Prostate gland (tissue), 2 donors: ENCODE measurements at regions not wholly inside any gene's neighbourhood (a gene's known extent, or its start where the extent isn't known, plus 50 kb on each side); places are given as distances from the start of the nearest gene placed in this dataset.

Experiments
- DNase-seq: peaks from one replicate; pipeline ENCODE4 v3.0.0-alpha.2; 2019; ENCODE audit warnings: low spot score
- H3K27ac ChIP-seq, 2 donors: fragments of 200-600 bp; sonication (generic); 2 replicates each; pipeline ENCODE4 v1.5.1; 2017 to 2019
- H3K27me3 ChIP-seq: fragments of 200-600 bp; sonication (generic); replicated peaks from 2 replicates; pipeline ENCODE4 v1.5.1; 2019; ENCODE audit not compliant: insufficient read depth
- H3K36me3 ChIP-seq, 2 donors: fragments of 200-600 bp; sonication (generic); 1 replicate in 1 of 2; 2 replicates in 1 of 2; pipeline versions ENCODE4 v1.5.1 to v1.8.1; 2017 to 2019
- H3K4me1 ChIP-seq: fragments of 200-600 bp; sonication (generic); replicated peaks from 2 replicates; pipeline ENCODE4 v1.5.1; 2019
- H3K4me3 ChIP-seq, 2 donors: fragments of 200-600 bp; sonication (generic); 2 replicates each; pipeline ENCODE4 v1.5.1; 2017 to 2019
- H3K9me3 ChIP-seq: fragments of 200-600 bp; sonication (generic); 2 replicates; pipeline ENCODE4 v1.5.1; 2017
- POLR2A ChIP-seq: fragments of 450-650 bp; IDR thresholded peaks from one replicate; pipeline ENCODE4 v1.6.1; 2016; ENCODE audit warnings: antibody characterized with exemption, mild to moderate bottlenecking
- POLR2AphosphoS5 ChIP-seq: sonication (generic); formaldehyde crosslinking; IDR thresholded peaks from one replicate; pipeline ENCODE4 v1.6.1; 2017; ENCODE audit warnings: antibody characterized with exemption
- WGBS: methylation state at CpG from one replicate; pipeline ENCODE4 v1.1.5; 2018; 5-methylcytosine and 5-hydroxymethylcytosine counted together
- intact Hi-C: fragments of 100-400 bp; cut with DNase I; formaldehyde crosslinking; loops from one replicate; pipeline ENCODE4 v1.14.2; 2022
- TF ChIP-seq, protein P1 (sequence below), 4 experiments: fragments of 200-600 bp in 2 of 4; fragments of 450-650 bp in 2 of 4; sonication (generic) in 2 of 4; IDR thresholded peaks; 1 replicate in 3 of 4; 2 replicates in 1 of 4; pipeline ENCODE4 v1.5.1; 2016 to 2019; ENCODE audit warnings: antibody characterized with exemption in 4 of 4, mild to moderate bottlenecking in 2 of 4, moderate library complexity in 2 of 4

DNA sequence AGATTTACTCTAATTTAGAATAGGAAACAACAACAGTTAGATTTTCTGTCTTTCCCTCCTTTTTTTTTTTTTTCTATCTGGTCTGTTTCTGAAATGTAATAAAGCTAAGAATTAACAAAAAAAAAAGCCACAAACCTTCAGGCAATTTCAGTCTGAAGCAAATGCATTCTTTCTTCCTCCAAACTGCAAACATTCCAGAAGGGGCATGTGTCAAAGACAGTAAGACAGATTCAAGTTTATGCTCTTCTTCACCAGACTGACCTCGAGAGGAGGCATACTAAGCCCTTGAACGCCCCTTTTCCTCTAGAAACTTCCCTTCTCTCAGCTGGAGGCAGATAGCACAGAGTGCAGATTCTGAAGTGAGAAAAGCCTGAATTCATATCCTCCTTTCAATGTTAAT, 654.6 kb upstream of the LMCD1 start:
- H3K36me3 ChIP-seq = no peaks in the 10 kb centered on the region
- intact Hi-C loops = no loop called here
- no peak for TF ChIP-seq POLR2A
- TF ChIP-seq, protein P1, sequence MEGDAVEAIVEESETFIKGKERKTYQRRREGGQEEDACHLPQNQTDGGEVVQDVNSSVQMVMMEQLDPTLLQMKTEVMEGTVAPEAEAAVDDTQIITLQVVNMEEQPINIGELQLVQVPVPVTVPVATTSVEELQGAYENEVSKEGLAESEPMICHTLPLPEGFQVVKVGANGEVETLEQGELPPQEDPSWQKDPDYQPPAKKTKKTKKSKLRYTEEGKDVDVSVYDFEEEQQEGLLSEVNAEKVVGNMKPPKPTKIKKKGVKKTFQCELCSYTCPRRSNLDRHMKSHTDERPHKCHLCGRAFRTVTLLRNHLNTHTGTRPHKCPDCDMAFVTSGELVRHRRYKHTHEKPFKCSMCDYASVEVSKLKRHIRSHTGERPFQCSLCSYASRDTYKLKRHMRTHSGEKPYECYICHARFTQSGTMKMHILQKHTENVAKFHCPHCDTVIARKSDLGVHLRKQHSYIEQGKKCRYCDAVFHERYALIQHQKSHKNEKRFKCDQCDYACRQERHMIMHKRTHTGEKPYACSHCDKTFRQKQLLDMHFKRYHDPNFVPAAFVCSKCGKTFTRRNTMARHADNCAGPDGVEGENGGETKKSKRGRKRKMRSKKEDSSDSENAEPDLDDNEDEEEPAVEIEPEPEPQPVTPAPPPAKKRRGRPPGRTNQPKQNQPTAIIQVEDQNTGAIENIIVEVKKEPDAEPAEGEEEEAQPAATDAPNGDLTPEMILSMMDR (IDR thresholded peaks at IDR 0.05) = no peak
- TF ChIP-seq POLR2AphosphoS5 = no peak
- no peak overlapping the region for H3K4me3 ChIP-seq
- H3K27ac ChIP-seq = no peak overlapping the region
- WGBS = 31% methylated on average over 2 of the region's 2 CpGs
- H3K4me1 ChIP-seq = no peaks in the 10 kb centered on the region
- no peak for DNase-seq
- H3K9me3 ChIP-seq = no peaks in the 10 kb centered on the region
- H3K27me3 ChIP-seq = no peaks in the 10 kb centered on the region

DNA sequence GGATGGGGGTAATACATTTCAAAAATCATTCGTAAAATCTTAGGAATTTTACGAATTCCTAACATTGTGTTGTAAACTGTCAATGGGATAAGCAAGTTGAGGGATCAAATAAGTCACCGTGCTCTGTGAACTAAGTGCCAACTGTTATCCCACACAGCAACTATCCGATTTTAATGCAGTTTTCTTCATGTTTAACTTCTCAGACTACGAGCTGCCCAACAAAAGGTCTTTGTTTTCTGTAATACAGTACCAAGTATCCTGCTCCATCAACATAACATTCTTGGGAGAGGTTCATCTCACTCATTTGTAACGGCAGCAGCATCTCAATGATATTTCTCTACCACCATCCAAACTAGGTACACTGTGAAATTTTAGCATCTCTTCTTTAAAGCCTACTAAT, 654.1 kb upstream of the LMCD1 start:
- Histone ChIP-seq H3K4me3 (no peak overlapping the region), H3K36me3 (no peaks in the 10 kb centered on the region), H3K27me3 (no peaks in the 10 kb centered on the region), H3K9me3 (no peaks in the 10 kb centered on the region), H3K27ac (no peak overlapping the region), H3K4me1 (no peaks in the 10 kb centered on the region)
- no peak for DNase-seq
- intact Hi-C loops = no loop called here
- 50% methylated on average over 6 of the region's 6 CpGs for WGBS
- TF ChIP-seq, protein P1 (IDR thresholded peaks at IDR 0.05) = no peak
- TF ChIP-seq POLR2A (no peak), POLR2AphosphoS5 (no peak)

DNA sequence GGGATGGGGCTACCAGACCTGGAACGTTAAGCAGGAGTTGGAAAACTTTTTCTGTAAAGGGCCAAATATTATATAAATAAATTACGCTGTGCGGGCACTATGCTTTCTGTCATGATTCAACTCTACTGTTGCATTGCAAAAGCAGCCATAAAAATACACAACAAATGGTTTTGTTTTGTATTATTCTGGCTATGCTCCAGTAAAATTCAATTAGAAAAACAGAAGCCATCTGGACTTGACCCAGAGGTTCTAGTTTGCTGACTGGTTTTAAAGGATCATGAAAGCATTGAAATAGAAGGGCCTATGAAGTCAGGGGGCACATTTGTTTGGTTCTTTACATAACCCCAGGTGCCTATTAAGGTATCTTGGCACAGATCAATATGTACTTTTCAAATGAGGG, 647.4 kb upstream of the LMCD1 start:
- no peaks in the 10 kb centered on the region for H3K27me3 ChIP-seq
- 81% methylated on average over 3 of the region's 3 CpGs for WGBS
- H3K27ac ChIP-seq = no peak overlapping the region
- no peaks in the 10 kb centered on the region for H3K4me1 ChIP-seq
- intact Hi-C loops = no loop called here
- no peak for DNase-seq
- H3K36me3 ChIP-seq = no peaks in the 10 kb centered on the region
- no peaks in the 10 kb centered on the region for H3K9me3 ChIP-seq
- TF ChIP-seq POLR2A (no peak), POLR2AphosphoS5 (no peak)
- TF ChIP-seq, protein P1 (IDR thresholded peaks at IDR 0.05) = no peak
- H3K4me3 ChIP-seq = no peak overlapping the region

DNA sequence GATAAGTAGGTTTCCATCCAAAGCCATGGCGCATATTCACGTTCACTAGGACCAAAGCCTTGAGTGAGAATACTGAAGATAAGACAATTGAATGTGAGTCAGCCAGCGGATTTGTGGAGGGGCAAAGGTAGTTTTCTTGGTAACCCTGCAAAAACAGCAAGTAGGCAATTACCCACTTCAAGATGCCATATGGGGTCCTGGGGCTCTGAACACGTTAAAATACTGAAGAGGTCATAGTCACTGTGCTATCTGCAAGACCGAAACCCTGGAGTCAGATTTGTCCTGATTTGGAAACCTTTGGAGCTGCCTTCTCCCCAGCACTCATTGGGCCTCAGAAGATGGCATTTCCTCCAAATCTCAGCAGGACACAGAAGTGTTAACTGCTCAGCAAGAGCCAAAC, 646.9 kb upstream of the LMCD1 start:
- 83% methylated on average over 5 of the region's 5 CpGs for WGBS
- no peak for DNase-seq
- Histone ChIP-seq H3K4me3 (no peak overlapping the region), H3K27me3 (no peaks in the 10 kb centered on the region), H3K27ac (no peak overlapping the region), H3K4me1 (no peaks in the 10 kb centered on the region), H3K36me3 (no peaks in the 10 kb centered on the region), H3K9me3 (no peaks in the 10 kb centered on the region)
- TF ChIP-seq POLR2AphosphoS5 (no peak), POLR2A (no peak)
- TF ChIP-seq, protein P1 (IDR thresholded peaks at IDR 0.05) = no peak
- intact Hi-C loops = no loop called here

DNA sequence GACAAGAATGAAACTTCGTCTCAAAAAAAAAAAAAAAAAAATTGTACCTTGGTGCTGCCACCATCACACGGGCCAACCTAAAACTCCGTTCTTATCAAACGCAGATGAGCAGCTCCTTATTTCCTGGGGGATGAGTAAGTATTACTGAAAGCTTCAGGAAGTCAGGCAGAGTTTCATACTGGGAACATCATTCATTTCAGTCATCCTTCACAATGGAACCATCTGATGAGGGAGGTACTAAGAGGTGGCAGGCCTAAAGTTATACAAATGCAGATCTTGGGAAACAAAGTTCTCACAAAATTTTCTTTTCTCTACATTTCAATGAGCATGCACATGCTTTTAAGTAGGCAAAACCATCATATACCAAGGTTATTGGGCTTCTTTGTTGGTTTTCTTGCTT, 636.0 kb upstream of the LMCD1 start:
- intact Hi-C loops = no loop called here
- H3K27ac ChIP-seq = no peak overlapping the region
- WGBS = 94% methylated on average over 4 of the region's 4 CpGs

More for the DNA sequence above, 636.0 kb upstream of the LMCD1 start:
- TF ChIP-seq, protein P1 (IDR thresholded peaks at IDR 0.05) = no peak
- TF ChIP-seq POLR2AphosphoS5 = no peak
- Histone ChIP-seq H3K36me3 (no peaks in the 10 kb centered on the region), H3K4me3 (no peak overlapping the region), H3K9me3 (no peaks in the 10 kb centered on the region), H3K4me1 (no peaks in the 10 kb centered on the region), H3K27me3 (no peaks in the 10 kb centered on the region)
- no peak for DNase-seq
